SK-N-SH treated with all-trans-retinoic acid at 6 μM for 48 hours (cell line): ENCODE measurements at regions not wholly inside any gene's neighbourhood (a gene's known extent, or its start where the extent isn't known, plus 50 kb on each side); places are given as distances from the start of the nearest gene placed in this dataset.
A peak's percentile ranks its signal among the peaks of the same experiment; 100 is the strongest.
"Not testable (repeated sequence)": the region's sequence is repeated elsewhere in the genome, so short reads cannot be mapped to it uniquely, and the experiment has no call there.

Experiments
- ATAC-seq: fragments of 200-7000 bp; cut with Tn5 transposase; 3 replicates; pipeline ENCODE4 v1.9.1; 2020; ENCODE audit warnings: mild to moderate bottlenecking, moderate library complexity
- ARNTL ChIP-seq: fragments of 450-650 bp; formaldehyde crosslinking; IDR thresholded peaks from 2 replicates; pipeline ENCODE4 v1.5.0; 2020; ENCODE audit warnings: low read depth, mild to moderate bottlenecking, moderate library complexity, borderline replicate concordance
- BACH2 ChIP-seq: fragments of 250-450 bp; sonication (Bioruptor Pico); IDR thresholded peaks from 2 replicates; pipeline ENCODE4 v1.9.0; 2021; ENCODE audit warnings: mild to moderate bottlenecking, borderline replicate concordance
- CREB5 ChIP-seq: fragments of 250-450 bp; sonication (Bioruptor Pico); IDR thresholded peaks from 2 replicates; pipeline ENCODE4 v1.5.1; 2020; ENCODE audit warnings: low read depth, mild to moderate bottlenecking, moderate library complexity
- CSDC2 ChIP-seq: fragments of 250-450 bp; sonication (Bioruptor Pico); IDR thresholded peaks from 2 replicates; pipeline ENCODE4 v1.5.0; 2020; ENCODE audit warnings: mild to moderate bottlenecking, moderate library complexity
- ESRRG ChIP-seq: fragments of 250-450 bp; sonication (Bioruptor Pico); IDR thresholded peaks from 2 replicates; pipeline ENCODE4 v1.6.1; 2021; ENCODE audit warnings: mild to moderate bottlenecking
- GLIS3 ChIP-seq: fragments of 250-450 bp; sonication (Bioruptor Pico); IDR thresholded peaks from 2 replicates; pipeline ENCODE4 v1.5.0; 2020; ENCODE audit warnings: mild to moderate bottlenecking, moderate library complexity
- ISL1 ChIP-seq: fragments of 250-450 bp; sonication (Bioruptor Pico); IDR thresholded peaks from 2 replicates; pipeline ENCODE4 v2.1.2; 2022; ENCODE audit warnings: mild to moderate bottlenecking, moderate library complexity
- OSR1 ChIP-seq: fragments of 250-450 bp; sonication (Bioruptor Pico); IDR thresholded peaks from 2 replicates; pipeline ENCODE4 v1.8.0; 2022; ENCODE audit warnings: moderate library complexity, mild to moderate bottlenecking, inconsistent platforms
- POU6F1 ChIP-seq: fragments of 250-450 bp; sonication (Bioruptor Pico); IDR thresholded peaks from 2 replicates; pipeline ENCODE4 v1.8.0; 2021; ENCODE audit warnings: low read depth, mild to moderate bottlenecking, moderate library complexity, borderline replicate concordance
- PPARA ChIP-seq: fragments of 250-450 bp; sonication (Bioruptor Pico); IDR thresholded peaks from 2 replicates; pipeline ENCODE4 v1.5.0; 2020; ENCODE audit warnings: mild to moderate bottlenecking, borderline replicate concordance
- RARB ChIP-seq: fragments of 250-450 bp; sonication (Bioruptor Pico); IDR thresholded peaks from 2 replicates; pipeline ENCODE4 v1.8.0; 2021; ENCODE audit warnings: mild to moderate bottlenecking, moderate library complexity
- TCF4 ChIP-seq: fragments of 250-450 bp; sonication (Bioruptor Pico); IDR thresholded peaks from 2 replicates; pipeline ENCODE4 v1.8.0; 2021; ENCODE audit warnings: mild to moderate bottlenecking, moderate library complexity, borderline replicate concordance
- TOX ChIP-seq: fragments of 250-450 bp; sonication (Bioruptor Pico); IDR thresholded peaks from 2 replicates; pipeline ENCODE4 v1.8.0; 2021; ENCODE audit warnings: mild to moderate bottlenecking, moderate library complexity, borderline replicate concordance
- ZFP3 ChIP-seq: fragments of 250-450 bp; sonication (Bioruptor Pico); IDR thresholded peaks from 2 replicates; pipeline ENCODE4 v1.5.0; 2020; ENCODE audit warnings: mild to moderate bottlenecking, moderate library complexity
- ZFP30 ChIP-seq: fragments of 450-650 bp; formaldehyde crosslinking; IDR thresholded peaks from 2 replicates; pipeline ENCODE4 v1.5.0; 2022; ENCODE audit warnings: mild to moderate bottlenecking, moderate library complexity
- ZNF70 ChIP-seq: fragments of 450-650 bp; formaldehyde crosslinking; IDR thresholded peaks from 2 replicates; pipeline ENCODE4 v1.5.0; 2020; ENCODE audit warnings: mild to moderate bottlenecking, moderate library complexity
- ZNF8 ChIP-seq: fragments of 450-650 bp; formaldehyde crosslinking; IDR thresholded peaks from 2 replicates; pipeline ENCODE4 v1.5.0; 2020; ENCODE audit warnings: mild to moderate bottlenecking, moderate library complexity
- TF ChIP-seq, protein P1 (sequence below): fragments of 250-450 bp; sonication (Bioruptor Pico); IDR thresholded peaks from 2 replicates; pipeline ENCODE4 v1.8.0; 2020; ENCODE audit warnings: mild to moderate bottlenecking, moderate library complexity, borderline replicate concordance
- TF ChIP-seq, protein P2 (sequence below): fragments of 250-450 bp; sonication (Bioruptor Pico); IDR thresholded peaks from 2 replicates; pipeline ENCODE4 v1.5.1; 2021; ENCODE audit warnings: mild to moderate bottlenecking, moderate library complexity
- TF ChIP-seq, protein P3 (sequence below): fragments of 250-450 bp; sonication (Bioruptor Pico); IDR thresholded peaks from 2 replicates; pipeline ENCODE4 v1.5.0; 2020; ENCODE audit warnings: mild to moderate bottlenecking, moderate library complexity

GRCh38 chr21:28282833-28283232 is 709.8 kb downstream of the LTN1 start:
- peak; percentile 21 for TF ChIP-seq ISL1
- TF ChIP-seq, protein P1, sequence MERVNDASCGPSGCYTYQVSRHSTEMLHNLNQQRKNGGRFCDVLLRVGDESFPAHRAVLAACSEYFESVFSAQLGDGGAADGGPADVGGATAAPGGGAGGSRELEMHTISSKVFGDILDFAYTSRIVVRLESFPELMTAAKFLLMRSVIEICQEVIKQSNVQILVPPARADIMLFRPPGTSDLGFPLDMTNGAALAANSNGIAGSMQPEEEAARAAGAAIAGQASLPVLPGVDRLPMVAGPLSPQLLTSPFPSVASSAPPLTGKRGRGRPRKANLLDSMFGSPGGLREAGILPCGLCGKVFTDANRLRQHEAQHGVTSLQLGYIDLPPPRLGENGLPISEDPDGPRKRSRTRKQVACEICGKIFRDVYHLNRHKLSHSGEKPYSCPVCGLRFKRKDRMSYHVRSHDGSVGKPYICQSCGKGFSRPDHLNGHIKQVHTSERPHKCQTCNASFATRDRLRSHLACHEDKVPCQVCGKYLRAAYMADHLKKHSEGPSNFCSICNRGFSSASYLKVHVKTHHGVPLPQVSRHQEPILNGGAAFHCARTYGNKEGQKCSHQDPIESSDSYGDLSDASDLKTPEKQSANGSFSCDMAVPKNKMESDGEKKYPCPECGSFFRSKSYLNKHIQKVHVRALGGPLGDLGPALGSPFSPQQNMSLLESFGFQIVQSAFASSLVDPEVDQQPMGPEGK (CRISPR knock-in tag) = no peak
- TF ChIP-seq, all 23 proteins: peak for 1
- ATAC-seq = no peak

DNA sequence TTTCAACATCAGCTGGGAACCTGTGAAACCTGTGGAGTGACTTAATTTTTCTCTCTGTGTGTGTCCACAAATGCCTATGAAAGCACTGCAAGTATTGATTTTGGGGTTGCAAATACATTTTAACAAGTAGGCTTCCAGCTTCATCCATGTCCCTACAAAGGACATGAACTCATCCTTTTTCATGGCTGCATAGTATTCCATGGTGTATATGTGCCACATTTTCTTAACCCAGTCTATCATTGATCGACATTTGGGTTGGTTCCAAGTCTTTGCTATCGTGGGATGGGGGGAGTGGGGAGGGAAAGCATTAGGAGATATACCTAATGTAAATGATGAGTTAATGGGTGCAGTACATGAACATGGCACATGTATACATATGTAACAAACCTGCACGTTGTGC is 711.3 kb downstream of the LTN1 start:
- not testable (repeated sequence) for ATAC-seq

GRCh38 chr21:28280611-28281010 is 712.1 kb downstream of the LTN1 start:
- no peak for TF ChIP-seq ZFP3 (CRISPR knock-in tag)
- no peak for TF ChIP-seq RARB (CRISPR knock-in tag)
- TF ChIP-seq TOX (CRISPR knock-in tag) = no peak
- no peak for TF ChIP-seq ARNTL (CRISPR knock-in tag)
- TF ChIP-seq CREB5 (CRISPR knock-in tag) = no peak
- TF ChIP-seq, protein P2, sequence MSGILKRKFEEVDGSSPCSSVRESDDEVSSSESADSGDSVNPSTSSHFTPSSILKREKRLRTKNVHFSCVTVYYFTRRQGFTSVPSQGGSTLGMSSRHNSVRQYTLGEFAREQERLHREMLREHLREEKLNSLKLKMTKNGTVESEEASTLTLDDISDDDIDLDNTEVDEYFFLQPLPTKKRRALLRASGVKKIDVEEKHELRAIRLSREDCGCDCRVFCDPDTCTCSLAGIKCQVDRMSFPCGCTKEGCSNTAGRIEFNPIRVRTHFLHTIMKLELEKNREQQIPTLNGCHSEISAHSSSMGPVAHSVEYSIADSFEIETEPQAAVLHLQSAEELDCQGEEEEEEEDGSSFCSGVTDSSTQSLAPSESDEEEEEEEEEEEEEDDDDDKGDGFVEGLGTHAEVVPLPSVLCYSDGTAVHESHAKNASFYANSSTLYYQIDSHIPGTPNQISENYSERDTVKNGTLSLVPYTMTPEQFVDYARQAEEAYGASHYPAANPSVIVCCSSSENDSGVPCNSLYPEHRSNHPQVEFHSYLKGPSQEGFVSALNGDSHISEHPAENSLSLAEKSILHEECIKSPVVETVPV (CRISPR knock-in tag) = no peak
- no peak for TF ChIP-seq ISL1
- TF ChIP-seq TCF4 (CRISPR knock-in tag) = no peak
- no peak for TF ChIP-seq POU6F1 (CRISPR knock-in tag)
- TF ChIP-seq PPARA (CRISPR knock-in tag) = no peak
- TF ChIP-seq ZFP30 (CRISPR knock-in tag) = no peak
- TF ChIP-seq ZNF8 (CRISPR knock-in tag) = no peak
- TF ChIP-seq, protein P1 (CRISPR knock-in tag) = no peak
- no peak for TF ChIP-seq BACH2 (CRISPR knock-in tag)
- TF ChIP-seq CSDC2 (CRISPR knock-in tag) = no peak
- TF ChIP-seq, protein P3, sequence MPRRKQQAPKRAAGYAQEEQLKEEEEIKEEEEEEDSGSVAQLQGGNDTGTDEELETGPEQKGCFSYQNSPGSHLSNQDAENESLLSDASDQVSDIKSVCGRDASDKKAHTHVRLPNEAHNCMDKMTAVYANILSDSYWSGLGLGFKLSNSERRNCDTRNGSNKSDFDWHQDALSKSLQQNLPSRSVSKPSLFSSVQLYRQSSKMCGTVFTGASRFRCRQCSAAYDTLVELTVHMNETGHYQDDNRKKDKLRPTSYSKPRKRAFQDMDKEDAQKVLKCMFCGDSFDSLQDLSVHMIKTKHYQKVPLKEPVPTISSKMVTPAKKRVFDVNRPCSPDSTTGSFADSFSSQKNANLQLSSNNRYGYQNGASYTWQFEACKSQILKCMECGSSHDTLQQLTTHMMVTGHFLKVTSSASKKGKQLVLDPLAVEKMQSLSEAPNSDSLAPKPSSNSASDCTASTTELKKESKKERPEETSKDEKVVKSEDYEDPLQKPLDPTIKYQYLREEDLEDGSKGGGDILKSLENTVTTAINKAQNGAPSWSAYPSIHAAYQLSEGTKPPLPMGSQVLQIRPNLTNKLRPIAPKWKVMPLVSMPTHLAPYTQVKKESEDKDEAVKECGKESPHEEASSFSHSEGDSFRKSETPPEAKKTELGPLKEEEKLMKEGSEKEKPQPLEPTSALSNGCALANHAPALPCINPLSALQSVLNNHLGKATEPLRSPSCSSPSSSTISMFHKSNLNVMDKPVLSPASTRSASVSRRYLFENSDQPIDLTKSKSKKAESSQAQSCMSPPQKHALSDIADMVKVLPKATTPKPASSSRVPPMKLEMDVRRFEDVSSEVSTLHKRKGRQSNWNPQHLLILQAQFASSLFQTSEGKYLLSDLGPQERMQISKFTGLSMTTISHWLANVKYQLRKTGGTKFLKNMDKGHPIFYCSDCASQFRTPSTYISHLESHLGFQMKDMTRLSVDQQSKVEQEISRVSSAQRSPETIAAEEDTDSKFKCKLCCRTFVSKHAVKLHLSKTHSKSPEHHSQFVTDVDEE (CRISPR knock-in tag) = no peak
- TF ChIP-seq GLIS3 (CRISPR knock-in tag) = no peak
- no peak for ATAC-seq

More for the DNA sequence above, 711.3 kb downstream of the LTN1 start:
- peak; percentile 69 for TF ChIP-seq ZNF8 (CRISPR knock-in tag)

- no peak for ATAC-seq
- no peak for TF ChIP-seq TOX (CRISPR knock-in tag)
- TF ChIP-seq ZNF70 = no peak
- TF ChIP-seq, protein P1 (CRISPR knock-in tag) = no peak
- TF ChIP-seq ARNTL (CRISPR knock-in tag) = no peak
- TF ChIP-seq ISL1 = no peak
- no peak for TF ChIP-seq ESRRG (CRISPR knock-in tag)
- TF ChIP-seq OSR1 = no peak
- no peak for TF ChIP-seq RARB (CRISPR knock-in tag)
- TF ChIP-seq CREB5 (CRISPR knock-in tag) = no peak
Measured at GRCh38 chr21:28277324-28277723, 715.4 kb downstream of the LTN1 start.
